ENCODE measurements at regions not wholly inside any gene's neighbourhood (a gene's known extent, or its start where the extent isn't known, plus 50 kb on each side); places are given as distances from the start of the nearest gene placed in this dataset.
"Not testable (repeated sequence)": the region's sequence is repeated elsewhere in the genome, so short reads cannot be mapped to it uniquely, and the experiment has no call there.

DNA sequence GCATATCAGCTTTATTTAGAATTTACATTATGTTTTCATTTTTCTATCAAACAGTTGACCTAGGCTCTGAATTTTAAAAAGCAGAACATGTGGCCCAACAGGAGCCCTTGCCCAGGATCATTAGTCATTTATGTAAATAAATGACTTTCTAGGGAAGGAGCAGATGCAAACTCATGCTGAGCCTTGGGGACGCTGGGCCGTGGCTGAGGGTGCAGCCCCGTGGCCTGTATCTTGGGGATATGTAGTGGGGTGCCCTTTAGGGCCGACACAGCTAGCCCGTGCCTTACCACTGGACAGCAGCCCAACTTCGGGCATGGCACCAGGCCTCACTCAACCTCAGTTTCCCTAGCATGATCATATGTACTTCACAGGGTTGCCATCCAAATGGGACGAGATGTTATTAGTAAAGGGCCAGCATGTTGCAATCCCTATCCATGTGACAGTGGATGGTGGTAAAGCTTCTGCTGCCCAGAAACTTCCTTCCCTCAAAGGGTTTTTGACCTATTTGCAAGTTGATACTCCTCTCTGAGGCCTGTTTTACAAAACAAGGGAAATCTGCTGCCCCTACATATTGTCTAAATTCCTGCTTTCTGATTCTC is 357.9 kb downstream of the ANAPC1 start:
- H3K4me2 ChIP-seq; H4K20me1 ChIP-seq (ENCODE audit: insufficient read depth); POLR2A ChIA-PET; CTCF ChIA-PET; H3K9me2 ChIP-seq; H3K36me3 ChIP-seq (replicated peaks in 1 of 2; ENCODE audit: control insufficient read depth in 1 of 2, insufficient read depth in 2 of 2, low read length in 1 of 2); H3K9me3 ChIP-seq; H3K79me2 ChIP-seq (ENCODE audit: insufficient read depth); H3K4me3 ChIP-seq (ENCODE audit: low read depth in 2 of 2, low read length in 1 of 2); DNase-seq; H2AFZ ChIP-seq (ENCODE audit: low read depth); H3K9ac ChIP-seq; H3K27me3 ChIP-seq (ENCODE audit: insufficient read depth); H3F3A ChIP-seq (replicated peaks; ENCODE audit: insufficient read depth): not testable (repeated sequence)
- peak overlapping the region in 1 of 2 experiments; percentile 47; a peak in 2 of 4 replicates for H3K27ac ChIP-seq (ENCODE audit: low read depth in 2 of 2, low read length in 1 of 2)
- H3K4me1 ChIP-seq (ENCODE audit: control insufficient read depth in 1 of 2, insufficient read depth in 2 of 2, low read depth in 1 of 2, low read length in 1 of 2): peaks cover 0 to 32% of the 10 kb centered on the region in 2 experiments; a peak in 1 of 4 replicates
- WGBS (ENCODE audit: low lambda C conversion rate): 79% methylated on average over 5 of the region's 7 CpGs

DNA sequence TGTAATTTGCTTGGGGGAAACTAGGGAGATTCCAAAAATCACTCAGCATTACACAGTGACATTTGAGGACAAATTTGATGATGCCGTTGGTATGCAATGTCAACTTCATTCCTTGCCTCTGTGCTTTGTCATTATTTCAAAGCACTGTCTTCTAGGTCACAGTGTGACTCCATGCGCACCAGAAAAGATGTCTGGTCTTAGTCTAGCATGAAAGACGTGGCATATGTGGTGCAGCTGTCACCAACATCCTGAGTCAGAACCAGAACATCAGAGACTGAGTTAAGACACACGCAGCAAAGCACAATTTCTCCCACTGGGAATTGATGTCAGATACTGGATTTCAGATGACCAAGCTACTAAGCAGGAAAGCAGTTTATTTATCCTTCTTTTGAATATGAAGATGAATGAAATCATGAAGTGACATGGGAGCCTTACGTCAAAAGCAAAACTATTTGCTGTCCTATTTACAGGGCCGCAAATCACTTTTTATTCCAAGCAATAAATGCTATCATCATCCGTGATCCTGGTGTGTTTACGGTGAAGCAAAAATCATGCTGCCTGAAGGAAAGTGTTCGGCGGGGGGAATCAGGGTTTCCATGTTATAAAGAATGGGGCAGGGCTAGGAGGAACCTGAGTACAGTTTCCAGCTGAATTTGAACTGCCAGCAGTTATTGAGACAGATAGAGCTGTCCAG is 356.1 kb downstream of the ANAPC1 start:
- WGBS (ENCODE audit: low lambda C conversion rate): 90% methylated on average over 6 of the region's 10 CpGs
- POLR2A ChIA-PET, DNase-seq: not testable (repeated sequence)

DNA sequence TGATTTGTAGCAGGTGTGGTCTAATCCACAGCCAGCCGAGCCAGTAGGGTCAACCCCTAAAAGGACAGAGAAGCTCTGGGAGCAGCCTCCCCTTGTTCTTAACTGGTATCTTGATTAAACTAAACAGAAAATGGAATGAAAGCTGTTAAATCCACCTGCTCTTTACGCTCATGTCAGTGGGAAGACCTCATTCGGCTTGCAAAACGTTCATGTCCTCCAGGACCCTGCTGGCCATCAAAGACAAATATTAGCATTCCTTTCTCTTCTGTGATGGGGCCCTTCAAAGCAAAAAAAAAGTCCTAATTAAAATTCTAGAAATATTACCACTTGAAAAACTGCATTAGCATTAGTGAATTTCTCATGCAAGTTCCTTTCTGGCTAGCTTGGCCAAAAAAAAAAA is 355.0 kb downstream of the ANAPC1 start:
- Histone ChIP-seq H3K27ac (ENCODE audit: low read depth in 2 of 2, low read length in 1 of 2) (peak overlapping the region in 1 of 2 experiments; percentile 64; a peak in 1 of 4 replicates), H3K4me1 (ENCODE audit: control insufficient read depth in 1 of 2, insufficient read depth in 2 of 2, low read depth in 1 of 2, low read length in 1 of 2) (peaks cover 2 to 11% of the 10 kb centered on the region in 2 experiments; a peak in 1 of 4 replicates)
- POLR2A ChIA-PET; H3K9me3 ChIP-seq; H4K20me1 ChIP-seq (ENCODE audit: insufficient read depth); H3K4me2 ChIP-seq; H3K27me3 ChIP-seq (ENCODE audit: insufficient read depth); DNase-seq; H2AFZ ChIP-seq (ENCODE audit: low read depth); H3K9ac ChIP-seq; H3K36me3 ChIP-seq (replicated peaks in 1 of 2; ENCODE audit: control insufficient read depth in 1 of 2, insufficient read depth in 2 of 2, low read length in 1 of 2); H3K4me3 ChIP-seq (ENCODE audit: low read depth in 2 of 2, low read length in 1 of 2); H3K79me2 ChIP-seq (ENCODE audit: insufficient read depth); CTCF ChIA-PET; H3K9me2 ChIP-seq; H3F3A ChIP-seq (replicated peaks; ENCODE audit: insufficient read depth): not testable (repeated sequence)
- 93% methylated on average over 3 of the region's 4 CpGs for WGBS (ENCODE audit: low lambda C conversion rate)

More for the DNA sequence above, 356.1 kb downstream of the ANAPC1 start:
- H3K36me3 ChIP-seq (replicated peaks in 1 of 2; ENCODE audit: control insufficient read depth in 1 of 2, insufficient read depth in 2 of 2, low read length in 1 of 2); H2AFZ ChIP-seq (ENCODE audit: low read depth); H3K4me2 ChIP-seq; H3K9me3 ChIP-seq; H3K27me3 ChIP-seq (ENCODE audit: insufficient read depth); H3K79me2 ChIP-seq (ENCODE audit: insufficient read depth); H3K4me3 ChIP-seq (ENCODE audit: low read depth in 2 of 2, low read length in 1 of 2); H4K20me1 ChIP-seq (ENCODE audit: insufficient read depth); H3K9ac ChIP-seq; H3F3A ChIP-seq (replicated peaks; ENCODE audit: insufficient read depth); H3K9me2 ChIP-seq; CTCF ChIA-PET: not testable (repeated sequence)
- Histone ChIP-seq H3K27ac (ENCODE audit: low read depth in 2 of 2, low read length in 1 of 2) (peak overlapping the region in 1 of 2 experiments; percentile 74; a peak in 2 of 4 replicates), H3K4me1 (ENCODE audit: control insufficient read depth in 1 of 2, insufficient read depth in 2 of 2, low read depth in 1 of 2, low read length in 1 of 2) (peaks cover 0 to 19% of the 10 kb centered on the region in 2 experiments; a peak in 1 of 4 replicates)

DNA sequence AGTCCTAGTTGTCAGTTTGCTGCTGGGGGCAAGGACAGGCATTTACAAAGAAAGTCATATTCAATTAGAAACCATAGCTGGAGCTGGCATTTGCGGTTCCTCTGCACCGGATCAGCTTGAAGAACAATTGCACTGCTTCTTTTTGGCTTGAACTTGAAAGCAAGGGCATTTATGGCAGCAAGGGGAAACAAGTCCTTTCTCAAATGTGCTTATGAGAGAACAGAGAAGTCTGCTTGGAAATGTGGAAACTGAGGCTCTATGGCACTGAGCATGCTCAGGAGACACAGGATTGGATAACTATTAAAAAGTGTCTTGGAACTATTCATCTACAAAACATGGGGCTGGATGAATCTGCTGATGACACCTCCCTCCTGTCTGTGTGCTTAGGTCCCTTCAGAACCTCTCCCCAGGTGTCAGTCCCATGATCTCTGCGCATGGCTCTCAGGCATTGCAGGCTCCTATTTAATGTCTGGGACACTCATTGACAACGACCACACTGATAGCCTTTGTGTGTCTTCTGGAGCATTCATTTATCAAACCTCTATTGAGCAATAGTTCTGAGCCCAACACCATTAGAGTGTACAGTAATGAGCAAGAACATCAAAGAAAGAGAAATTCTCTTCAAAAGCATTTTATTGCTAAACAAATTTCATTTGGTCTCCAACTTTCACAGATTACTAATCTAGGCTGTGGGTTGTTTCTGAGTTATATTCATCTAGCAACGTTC is 353.6 kb downstream of the ANAPC1 start:
- H3F3A ChIP-seq (replicated peaks; ENCODE audit: insufficient read depth); H3K27me3 ChIP-seq (ENCODE audit: insufficient read depth); DNase-seq; H3K9ac ChIP-seq; H3K4me3 ChIP-seq (ENCODE audit: low read depth in 2 of 2, low read length in 1 of 2); CTCF ChIA-PET; H3K36me3 ChIP-seq (replicated peaks in 1 of 2; ENCODE audit: control insufficient read depth in 1 of 2, insufficient read depth in 2 of 2, low read length in 1 of 2); H2AFZ ChIP-seq (ENCODE audit: low read depth); POLR2A ChIA-PET; H4K20me1 ChIP-seq (ENCODE audit: insufficient read depth); H3K4me2 ChIP-seq; H3K9me2 ChIP-seq; H3K79me2 ChIP-seq (ENCODE audit: insufficient read depth); H3K9me3 ChIP-seq: not testable (repeated sequence)
- Histone ChIP-seq H3K4me1 (ENCODE audit: control insufficient read depth in 1 of 2, insufficient read depth in 2 of 2, low read depth in 1 of 2, low read length in 1 of 2) (peaks cover 12 to 17% of the 10 kb centered on the region in 2 experiments; a peak in 3 of 4 replicates), H3K27ac (ENCODE audit: low read depth in 2 of 2, low read length in 1 of 2) (peak overlapping the region in 1 of 2 experiments; percentile 81; a peak in 2 of 4 replicates)
- WGBS (ENCODE audit: low lambda C conversion rate): 93% methylated on average over 5 of the region's 5 CpGs

DNA sequence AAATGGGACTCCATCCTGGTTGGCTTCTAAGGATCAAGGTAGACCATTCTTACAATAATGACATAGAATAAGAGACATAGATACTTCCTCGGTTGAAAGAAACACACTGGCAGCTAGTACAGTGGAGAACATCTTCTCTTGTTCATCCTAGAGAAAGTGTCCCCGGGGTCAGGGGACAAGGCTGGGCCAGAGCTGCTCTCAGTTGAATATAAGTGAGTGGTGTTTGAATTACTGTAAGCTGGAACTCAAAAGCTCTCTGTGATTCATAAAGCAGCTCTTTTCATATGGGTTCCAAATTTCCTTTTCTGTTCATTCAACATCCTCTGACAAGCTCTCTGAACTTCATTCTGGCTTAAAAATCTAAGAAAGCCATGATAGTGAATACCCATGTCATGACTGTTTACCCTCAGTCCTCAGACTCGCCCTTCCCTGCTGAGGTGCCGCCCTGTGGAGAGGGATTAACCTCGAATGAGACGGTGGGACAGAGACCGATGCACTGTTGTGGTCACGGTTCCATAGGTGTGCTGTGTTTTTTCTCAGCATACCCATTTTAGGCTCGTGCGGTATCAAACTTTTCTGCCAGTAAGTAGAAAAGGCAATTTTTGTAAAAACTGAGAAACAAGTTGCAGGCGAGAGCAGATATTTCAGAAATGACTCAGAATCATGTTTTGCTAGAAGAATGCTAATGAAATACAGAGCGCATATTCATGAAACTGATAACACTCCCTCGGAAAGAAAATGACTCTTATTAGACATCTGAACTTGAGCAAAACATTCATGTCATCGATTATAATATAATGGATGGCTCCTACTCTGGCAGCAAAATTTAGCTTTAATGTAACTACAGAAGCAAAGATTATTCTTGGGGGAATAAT is 351.1 kb downstream of the ANAPC1 start:
- H3K9me3 ChIP-seq; H4K20me1 ChIP-seq (ENCODE audit: insufficient read depth); CTCF ChIA-PET; H3K4me3 ChIP-seq (ENCODE audit: low read depth in 2 of 2, low read length in 1 of 2); H3K4me2 ChIP-seq; H3K36me3 ChIP-seq (replicated peaks in 1 of 2; ENCODE audit: control insufficient read depth in 1 of 2, insufficient read depth in 2 of 2, low read length in 1 of 2); H3K79me2 ChIP-seq (ENCODE audit: insufficient read depth); DNase-seq; H3K9me2 ChIP-seq; H2AFZ ChIP-seq (ENCODE audit: low read depth); H3K27me3 ChIP-seq (ENCODE audit: insufficient read depth); H3F3A ChIP-seq (replicated peaks; ENCODE audit: insufficient read depth); POLR2A ChIA-PET: not testable (repeated sequence)
- H3K9ac ChIP-seq: peak overlapping the region; percentile 52; the same call in 1 of the 2 replicates
- WGBS (ENCODE audit: low lambda C conversion rate): 33% methylated on average over 5 of the region's 14 CpGs
- H3K4me1 ChIP-seq (ENCODE audit: control insufficient read depth in 1 of 2, insufficient read depth in 2 of 2, low read depth in 1 of 2, low read length in 1 of 2): peaks cover 15 to 18% of the 10 kb centered on the region in 2 experiments; a peak in 3 of 4 replicates
- H3K27ac ChIP-seq (ENCODE audit: low read depth in 2 of 2, low read length in 1 of 2): peak overlapping the region; percentile 77 to 83
